ENCODE measurements at regions not wholly inside any gene's neighbourhood (a gene's known extent, or its start where the extent isn't known, plus 50 kb on each side); places are given as distances from the start of the nearest gene placed in this dataset.

DNA sequence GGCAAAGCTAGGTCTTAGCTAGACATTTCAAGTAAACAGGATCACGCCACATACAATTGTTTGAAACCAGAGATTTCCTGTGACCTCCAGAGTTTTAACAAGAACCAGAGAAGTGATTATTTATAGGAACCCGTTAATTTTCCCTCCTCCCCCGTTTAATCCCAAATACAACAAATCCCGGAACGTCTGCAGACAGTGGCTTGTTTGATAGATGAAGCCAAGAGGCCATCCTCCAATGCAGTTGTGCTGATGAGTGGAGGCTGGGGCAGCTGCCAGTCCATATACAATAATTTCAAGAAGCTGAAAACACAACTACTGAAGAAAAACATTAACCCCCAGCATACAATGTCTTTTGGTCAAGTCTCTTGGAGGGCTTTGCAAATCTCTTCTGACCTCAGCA lies 971.6 kb upstream of the ZNF722 start:
- H3K4me3 ChIP-seq (ENCODE audit: low read depth, low read length) = no peak overlapping the region
- TF ChIP-seq, protein P1, sequence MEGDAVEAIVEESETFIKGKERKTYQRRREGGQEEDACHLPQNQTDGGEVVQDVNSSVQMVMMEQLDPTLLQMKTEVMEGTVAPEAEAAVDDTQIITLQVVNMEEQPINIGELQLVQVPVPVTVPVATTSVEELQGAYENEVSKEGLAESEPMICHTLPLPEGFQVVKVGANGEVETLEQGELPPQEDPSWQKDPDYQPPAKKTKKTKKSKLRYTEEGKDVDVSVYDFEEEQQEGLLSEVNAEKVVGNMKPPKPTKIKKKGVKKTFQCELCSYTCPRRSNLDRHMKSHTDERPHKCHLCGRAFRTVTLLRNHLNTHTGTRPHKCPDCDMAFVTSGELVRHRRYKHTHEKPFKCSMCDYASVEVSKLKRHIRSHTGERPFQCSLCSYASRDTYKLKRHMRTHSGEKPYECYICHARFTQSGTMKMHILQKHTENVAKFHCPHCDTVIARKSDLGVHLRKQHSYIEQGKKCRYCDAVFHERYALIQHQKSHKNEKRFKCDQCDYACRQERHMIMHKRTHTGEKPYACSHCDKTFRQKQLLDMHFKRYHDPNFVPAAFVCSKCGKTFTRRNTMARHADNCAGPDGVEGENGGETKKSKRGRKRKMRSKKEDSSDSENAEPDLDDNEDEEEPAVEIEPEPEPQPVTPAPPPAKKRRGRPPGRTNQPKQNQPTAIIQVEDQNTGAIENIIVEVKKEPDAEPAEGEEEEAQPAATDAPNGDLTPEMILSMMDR (conservative IDR thresholded peaks at IDR 0.05; ENCODE audit: low read depth, low read length) = no peak
- DNase-seq (ENCODE audit: low read depth) = no peak

DNA sequence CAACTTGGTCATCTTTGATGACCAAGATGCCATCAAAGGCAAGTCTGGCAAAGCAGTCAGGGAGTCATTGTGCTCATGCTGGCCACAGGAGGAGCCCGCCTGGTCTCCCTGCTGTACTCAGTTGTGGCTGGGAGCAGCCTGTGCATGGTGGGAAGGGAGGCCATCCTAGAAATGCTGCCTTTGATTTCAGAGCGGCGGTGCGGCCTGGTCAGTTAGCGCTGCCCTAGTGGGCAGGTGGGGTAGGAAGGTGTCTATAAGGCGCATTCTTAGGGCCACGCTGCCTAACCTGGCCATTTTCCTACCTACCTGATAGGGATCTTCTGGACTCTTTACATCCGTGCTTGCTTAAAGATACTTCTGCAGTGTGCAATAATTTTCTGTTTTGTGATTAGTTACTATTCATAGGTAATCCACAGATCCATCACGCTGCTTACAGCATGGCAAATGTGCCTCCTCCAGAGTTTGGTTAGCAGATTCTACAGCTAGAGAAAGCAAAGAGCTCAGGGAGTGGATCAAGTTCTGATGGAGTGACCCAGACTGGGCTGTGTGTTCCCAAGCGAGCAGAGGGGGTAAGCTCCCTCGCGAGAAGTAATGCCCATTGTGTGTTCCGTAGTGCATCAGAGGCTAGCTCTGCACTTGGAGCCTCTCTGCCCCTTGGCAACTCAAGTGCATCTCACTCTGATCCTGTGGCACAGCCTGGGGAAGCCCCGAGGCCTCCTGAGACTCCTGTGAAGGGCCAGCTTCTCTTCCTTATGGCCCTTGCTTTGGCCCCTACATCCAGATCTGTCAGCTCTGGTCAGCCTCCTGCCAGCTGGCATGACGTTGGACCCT lies 970.1 kb upstream of the ZNF722 start:
- no peak for DNase-seq (ENCODE audit: low read depth)
- no peak overlapping the region for H3K4me3 ChIP-seq (ENCODE audit: low read depth, low read length)
- TF ChIP-seq, protein P1 (conservative IDR thresholded peaks at IDR 0.05; ENCODE audit: low read depth, low read length) = no peak

DNA sequence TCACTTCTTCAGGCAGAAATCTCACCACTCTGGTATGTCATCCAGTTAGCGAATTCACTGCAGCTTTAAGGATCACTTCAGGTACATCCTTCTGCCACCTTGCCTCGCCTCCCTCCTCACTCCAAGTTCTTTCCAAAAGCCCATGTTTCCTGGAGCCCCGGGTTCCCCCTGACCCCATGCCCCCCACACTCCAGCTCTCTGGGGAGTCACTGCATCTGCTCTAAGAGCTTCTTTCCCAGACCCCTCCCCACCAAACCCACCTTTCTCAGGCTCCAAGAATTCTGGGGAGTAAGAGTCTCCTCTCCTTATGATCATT lies 969.5 kb upstream of the ZNF722 start:
- no peak for DNase-seq (ENCODE audit: low read depth)
- TF ChIP-seq, protein P1 (conservative IDR thresholded peaks at IDR 0.05; ENCODE audit: low read depth, low read length) = no peak
- H3K4me3 ChIP-seq (ENCODE audit: low read depth, low read length) = no peak overlapping the region

DNA sequence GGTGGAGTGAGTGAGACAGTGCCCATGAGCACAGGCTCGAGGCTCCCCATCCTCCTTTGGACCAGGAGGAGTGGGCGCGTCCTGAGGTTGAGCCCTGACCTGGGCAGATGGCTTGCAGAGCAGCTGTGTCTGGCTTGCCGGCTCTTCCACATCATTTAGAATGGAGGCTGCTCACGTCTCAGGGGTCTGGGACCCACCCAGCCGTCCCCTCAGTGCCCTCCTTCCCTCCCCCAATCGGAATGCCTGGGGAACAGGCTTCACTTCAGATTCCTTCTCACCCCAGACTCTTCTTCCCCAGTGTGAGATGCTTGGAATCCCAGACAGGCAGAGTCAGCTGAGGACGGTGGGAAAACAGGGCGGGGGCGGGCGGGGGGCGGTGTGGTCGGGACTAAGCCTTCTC lies 968.6 kb upstream of the ZNF722 start:
- TF ChIP-seq, protein P1 (conservative IDR thresholded peaks at IDR 0.05; ENCODE audit: low read depth, low read length) = no peak
- no peak overlapping the region for H3K4me3 ChIP-seq (ENCODE audit: low read depth, low read length)
- DNase-seq (ENCODE audit: low read depth) = no peak

DNA sequence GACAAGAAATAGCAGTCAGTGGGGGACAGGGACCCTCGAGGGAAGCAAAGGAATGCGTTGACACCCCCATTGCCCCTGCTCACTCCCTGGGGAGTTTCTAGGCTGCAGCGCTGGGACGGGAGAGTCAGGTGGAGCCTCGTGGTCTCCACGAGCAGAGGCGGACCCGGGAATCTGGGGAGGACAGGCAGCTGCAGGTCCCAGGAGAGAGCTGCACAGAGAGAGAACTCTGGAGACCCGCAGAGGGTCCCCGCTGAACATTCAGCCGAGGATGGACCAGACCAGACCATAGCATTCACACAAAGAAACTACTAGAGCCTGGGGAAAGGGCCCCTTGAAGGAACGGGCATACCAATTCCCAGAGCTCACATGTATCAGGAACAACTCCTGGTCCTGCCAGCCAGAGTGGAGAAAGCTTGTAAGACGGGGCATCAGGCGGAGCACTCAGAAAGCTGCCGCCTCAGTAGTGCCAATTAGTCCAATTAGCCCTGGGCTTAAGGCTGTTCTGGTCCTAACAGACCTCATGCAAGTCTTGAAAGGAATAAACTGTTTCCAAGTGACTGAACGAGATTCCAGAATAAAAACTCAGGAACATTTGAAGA lies 966.7 kb upstream of the ZNF722 start:
- no peak overlapping the region for H3K4me3 ChIP-seq (ENCODE audit: low read depth, low read length)
- TF ChIP-seq, protein P1 (conservative IDR thresholded peaks at IDR 0.05; ENCODE audit: low read depth, low read length) = no peak
- DNase-seq (ENCODE audit: low read depth) = no peak

DNA sequence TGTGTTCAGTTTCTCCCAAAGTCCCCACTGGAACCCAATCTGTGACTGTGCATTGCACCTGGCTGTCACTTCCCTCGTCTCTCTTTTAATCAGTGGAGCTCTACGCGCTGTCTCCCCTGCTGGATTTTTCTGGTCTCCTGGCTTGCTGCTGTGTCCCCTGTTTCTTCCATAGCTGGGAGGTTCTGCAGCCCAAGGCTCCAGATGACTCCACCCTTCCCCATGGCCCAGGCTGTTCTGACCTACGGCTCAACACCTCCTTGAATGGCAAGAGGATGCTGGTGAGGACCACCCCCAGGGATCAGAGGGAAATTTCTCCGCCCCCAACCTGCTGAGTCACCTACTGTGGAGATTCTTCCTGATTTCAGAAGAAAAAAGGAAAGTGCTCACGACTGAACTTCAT lies 961.4 kb upstream of the ZNF722 start:
- H3K4me3 ChIP-seq (ENCODE audit: low read depth, low read length) = no peak overlapping the region
- DNase-seq (ENCODE audit: low read depth) = no peak
- TF ChIP-seq, protein P1 (conservative IDR thresholded peaks at IDR 0.05; ENCODE audit: low read depth, low read length) = no peak

DNA sequence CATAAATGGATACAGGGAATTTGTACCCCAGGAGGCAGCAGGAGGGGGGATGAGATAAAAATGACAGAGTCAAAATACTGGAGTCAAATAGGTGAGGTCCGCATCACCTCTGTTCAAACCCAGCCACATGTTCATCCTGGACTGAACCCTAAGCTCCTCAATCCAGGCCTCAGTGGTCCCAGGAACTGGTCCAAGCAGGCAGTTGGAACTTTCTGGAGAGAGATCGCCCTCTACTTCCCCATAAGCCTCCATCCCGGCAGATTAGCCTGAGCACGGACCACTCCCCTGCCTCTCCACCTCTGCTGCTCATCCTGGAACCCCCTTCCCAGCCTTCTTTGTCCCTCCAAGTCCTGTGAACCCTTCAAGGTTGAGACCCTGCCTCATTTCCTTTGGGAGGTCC lies 959.7 kb upstream of the ZNF722 start:
- H3K4me3 ChIP-seq (ENCODE audit: low read depth, low read length) = no peak overlapping the region
- TF ChIP-seq, protein P1 (conservative IDR thresholded peaks at IDR 0.05; ENCODE audit: low read depth, low read length) = no peak
- no peak for DNase-seq (ENCODE audit: low read depth)

Measured in epithelial cell of proximal tubule (primary cell).